GM23338 (cell line): ENCODE measurements at regions not wholly inside any gene's neighbourhood (a gene's known extent, or its start where the extent isn't known, plus 50 kb on each side); places are given as distances from the start of the nearest gene placed in this dataset.

Source experiments
- ATAC-seq: fragments of 200-7000 bp; cut with Tn5 transposase; 3 replicates; pipeline ENCODE4 v1.9.1; 2020
- DNase-seq: peaks from one replicate; pipeline ENCODE4 v3.0.0-alpha.2; 2015; ENCODE audit warnings: low spot score
- H2AFZ ChIP-seq: fragments of 200-600 bp; sonication (generic); 2 replicates; pipeline ENCODE4 v1.8.0; 2016; ENCODE audit warnings: antibody characterized with exemption, mild to moderate bottlenecking, moderate library complexity
- H3F3A ChIP-seq: fragments of 200-600 bp; sonication (generic); replicated peaks from 2 replicates; pipeline ENCODE4 v1.8.0; 2017; ENCODE audit warnings: antibody characterized with exemption, mixed run types, low read depth
- H3K27ac ChIP-seq: fragments of 200-600 bp; sonication (generic); 2 replicates; pipeline ENCODE4 v1.6.1; 2016; ENCODE audit warnings: low read depth
- H3K27me3 ChIP-seq: fragments of 200-600 bp; sonication (generic); 2 replicates; pipeline ENCODE4 v1.8.0; 2016; ENCODE audit warnings: mild to moderate bottlenecking, mixed run types, moderate library complexity; ENCODE audit not compliant: insufficient read depth
- H3K36me3 ChIP-seq: fragments of 200-600 bp; sonication (generic); 2 replicates; pipeline ENCODE4 v1.8.0; 2016; ENCODE audit warnings: mild to moderate bottlenecking; ENCODE audit not compliant: insufficient read depth
- H3K4me1 ChIP-seq: fragments of 200-600 bp; sonication (generic); 2 replicates; pipeline ENCODE4 v1.8.0; 2016; ENCODE audit warnings: mild to moderate bottlenecking, moderate library complexity; ENCODE audit not compliant: insufficient read depth
- H3K4me2 ChIP-seq: fragments of 200-600 bp; sonication (generic); 2 replicates; pipeline ENCODE4 v1.7.1; 2017; ENCODE audit warnings: mixed run types
- H3K4me3 ChIP-seq: fragments of 200-600 bp; sonication (generic); 2 replicates; pipeline ENCODE4 v1.6.1; 2016; ENCODE audit warnings: mixed run types
- H3K79me2 ChIP-seq: fragments of 200-600 bp; sonication (generic); replicated peaks from 2 replicates; pipeline ENCODE4 v1.8.0; 2017; ENCODE audit warnings: mild to moderate bottlenecking; ENCODE audit not compliant: insufficient read depth
- H3K9me2 ChIP-seq: fragments of 200-600 bp; sonication (generic); 2 replicates; pipeline ENCODE4 v1.8.0; 2017; ENCODE audit not compliant: insufficient read depth
- H4K20me1 ChIP-seq: fragments of 200-600 bp; sonication (generic); replicated peaks from 2 replicates; pipeline ENCODE4 v1.8.0; 2017; ENCODE audit warnings: mild to moderate bottlenecking; ENCODE audit not compliant: insufficient read depth
- H3K27ac Mint-ChIP-seq: 2 replicates; pipeline ENCODE4 v1.8.0; 2020; ENCODE audit warnings: inconsistent platforms, mild to moderate bottlenecking, moderate library complexity, mixed read lengths
- H3K27me3 Mint-ChIP-seq: 3 replicates; pipeline ENCODE4 v1.8.0; 2022; ENCODE audit warnings: low read depth, mild to moderate bottlenecking, moderate library complexity, mixed read lengths, inconsistent platforms; ENCODE audit not compliant: insufficient read depth, poor library complexity
- H3K36me3 Mint-ChIP-seq: 3 replicates; pipeline ENCODE4 v1.8.0; 2021; ENCODE audit warnings: low read depth, mild to moderate bottlenecking, inconsistent platforms, moderate library complexity, mixed read lengths
- H3K4me1 Mint-ChIP-seq: 3 replicates; pipeline ENCODE4 v1.8.0; 2020; ENCODE audit warnings: mild to moderate bottlenecking, inconsistent platforms, mixed read lengths
- H3K4me3 Mint-ChIP-seq: 3 replicates; pipeline ENCODE4 v1.8.0; 2021; ENCODE audit warnings: moderate library complexity, mild to moderate bottlenecking, inconsistent platforms, mixed read lengths
- H3K9me3 Mint-ChIP-seq: 3 replicates; pipeline ENCODE4 v1.8.0; 2020; ENCODE audit warnings: moderate library complexity, mild to moderate bottlenecking, inconsistent platforms, mixed read lengths
- CREB1 ChIP-seq: fragments of 250-450 bp; sonication (Bioruptor Pico); IDR thresholded peaks from 2 replicates; pipeline ENCODE4 v1.5.0; 2020; ENCODE audit warnings: low read depth, mild to moderate bottlenecking, moderate library complexity
- CTCF ChIP-seq, 2 experiments: fragments of 200-600 bp in 1 of 2; sonication (generic) in 1 of 2; conservative IDR thresholded peaks; 2 replicates each; pipeline versions ENCODE4 v1.5.1 to v1.6.1; 2016 to 2017; ENCODE audit warnings: antibody characterized with exemption in 2 of 2, low read depth in 2 of 2, mild to moderate bottlenecking in 2 of 2, moderate library complexity in 1 of 2
- ETS1 ChIP-seq: IDR thresholded peaks from 2 replicates; pipeline ENCODE4 v1.6.1; 2016; ENCODE audit warnings: antibody characterized with exemption
- JUNB ChIP-seq: IDR thresholded peaks from one replicate; pipeline ENCODE4 v1.6.1; 2016; ENCODE audit warnings: antibody characterized with exemption; ENCODE audit not compliant: unreplicated experiment
- NANOG ChIP-seq: IDR thresholded peaks from 2 replicates; pipeline ENCODE4 v1.6.1; 2016; ENCODE audit warnings: antibody characterized with exemption, borderline replicate concordance
- POLR2AphosphoS5 ChIP-seq: IDR thresholded peaks from 2 replicates; pipeline ENCODE4 v1.6.1; 2016; ENCODE audit warnings: antibody characterized with exemption, low read depth
- REST ChIP-seq: IDR thresholded peaks from one replicate; pipeline ENCODE4 v1.6.1; 2018; ENCODE audit warnings: antibody characterized with exemption; ENCODE audit not compliant: unreplicated experiment
- STAT1 ChIP-seq: IDR thresholded peaks from one replicate; pipeline ENCODE4 v1.6.1; 2016; ENCODE audit warnings: antibody characterized with exemption; ENCODE audit not compliant: unreplicated experiment
- ZNF114 ChIP-seq: fragments of 250-450 bp; sonication (Bioruptor Pico); IDR thresholded peaks from 2 replicates; pipeline ENCODE4 v1.5.0; 2020; ENCODE audit warnings: mild to moderate bottlenecking, moderate library complexity
- ZNF331 ChIP-seq: fragments of 250-450 bp; sonication (Bioruptor Pico); IDR thresholded peaks from 2 replicates; pipeline ENCODE4 v1.5.0; 2020; ENCODE audit warnings: low read depth, mild to moderate bottlenecking, moderate library complexity
- ZNF462 ChIP-seq: fragments of 250-450 bp; sonication (Bioruptor Pico); IDR thresholded peaks from 2 replicates; pipeline ENCODE4 v1.5.0; 2020; ENCODE audit warnings: mild to moderate bottlenecking, moderate library complexity

DNA sequence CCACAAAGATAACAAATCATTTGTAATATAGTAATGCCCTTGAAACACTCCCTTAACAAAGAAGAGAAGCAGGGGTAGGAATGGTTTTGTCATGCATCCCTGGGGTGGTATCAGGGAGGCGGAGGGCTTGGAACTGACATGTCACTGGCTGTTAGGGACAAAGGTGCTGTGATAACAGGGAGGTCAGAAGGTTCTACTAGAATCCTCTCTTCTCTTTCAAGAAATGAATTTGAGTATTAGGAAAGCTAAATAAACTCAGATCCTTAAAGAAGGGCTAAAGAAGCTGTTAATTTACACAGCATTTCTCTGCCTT, 65.4 kb upstream of the ADAMTS18 start:
- Histone ChIP-seq H3K4me1 (peaks cover 25% of the 10 kb centered on the region), H4K20me1 (no peaks in the 10 kb centered on the region), H3F3A (no peaks in the 10 kb centered on the region), H3K9me2 (no peaks in the 10 kb centered on the region), H2AFZ (no peak overlapping the region), H3K4me2 (peak overlapping the region; percentile 59; the same call in 1 of the 2 replicates), H3K4me3 (no peak overlapping the region), H3K27me3 (no peaks in the 10 kb centered on the region), H3K36me3 (no peaks in the 10 kb centered on the region), H3K27ac (no peak overlapping the region), H3K79me2 (no peaks in the 10 kb centered on the region)
- Mint-ChIP-seq H3K27me3 (peaks cover 1% of the 10 kb centered on the region), H3K27ac (peak overlapping the region; percentile 7; the same call in 1 of the 2 replicates), H3K4me1 (peaks cover 46% of the 10 kb centered on the region), H3K9me3 (no peaks in the 10 kb centered on the region), H3K36me3 (no peaks in the 10 kb centered on the region), H3K4me3 (no peak overlapping the region)
- DNase-seq (peak; percentile 63), ATAC-seq (peak; percentile 80)
- TF ChIP-seq ZNF331 (CRISPR knock-in tag) (no peak), STAT1 (no peak), ZNF462 (CRISPR knock-in tag) (no peak), NANOG (no peak), ZNF114 (CRISPR knock-in tag) (no peak), CTCF (conservative IDR thresholded peaks at IDR 0.05; ENCODE audit: low read depth in 2 of 2) (no peak), CREB1 (no peak), POLR2AphosphoS5 (no peak), ETS1 (no peak), REST (no peak), JUNB (no peak)
